GM23248 (cell line): ENCODE measurements at regions not wholly inside any gene's neighbourhood (a gene's known extent, or its start where the extent isn't known, plus 50 kb on each side); places are given as distances from the start of the nearest gene placed in this dataset.

Experiments
- DNase-seq: peaks from one replicate; pipeline ENCODE4 v3.0.0-alpha.2; 2015
- H2AFZ ChIP-seq: fragments of 200-600 bp; sonication (generic); 2 replicates; pipeline ENCODE4 v1.6.1; 2016; ENCODE audit warnings: antibody characterized with exemption
- H3F3A ChIP-seq: fragments of 200-600 bp; sonication (generic); 2 replicates; pipeline ENCODE4 v1.6.1; 2016; ENCODE audit warnings: mild to moderate bottlenecking, antibody characterized with exemption, mixed run types; ENCODE audit not compliant: insufficient read depth
- H3K27ac ChIP-seq: fragments of 200-600 bp; sonication (generic); 2 replicates; pipeline ENCODE4 v1.5.1; 2016; ENCODE audit warnings: mild to moderate bottlenecking
- H3K27me3 ChIP-seq: fragments of 200-600 bp; sonication (generic); replicated peaks from 2 replicates; pipeline ENCODE4 v1.6.1; 2016; ENCODE audit warnings: mild to moderate bottlenecking; ENCODE audit not compliant: insufficient read depth
- H3K36me3 ChIP-seq: fragments of 200-600 bp; sonication (generic); 2 replicates; pipeline ENCODE4 v1.6.1; 2016; ENCODE audit warnings: low read depth, mild to moderate bottlenecking
- H3K4me1 ChIP-seq: fragments of 200-600 bp; sonication (generic); 2 replicates; pipeline ENCODE4 v1.6.1; 2016; ENCODE audit warnings: mild to moderate bottlenecking; ENCODE audit not compliant: insufficient read depth
- H3K4me2 ChIP-seq: fragments of 200-600 bp; sonication (generic); one replicate; pipeline ENCODE4 v1.6.1; 2016; ENCODE audit warnings: mild to moderate bottlenecking; ENCODE audit not compliant: unreplicated experiment
- H3K4me3 ChIP-seq: fragments of 200-600 bp; sonication (generic); 2 replicates; pipeline ENCODE4 v1.5.1; 2016; ENCODE audit warnings: mild to moderate bottlenecking
- H3K79me2 ChIP-seq: fragments of 200-600 bp; sonication (generic); 2 replicates; pipeline ENCODE4 v1.6.1; 2016; ENCODE audit warnings: mild to moderate bottlenecking; ENCODE audit not compliant: insufficient read depth
- H3K9ac ChIP-seq: fragments of 200-600 bp; sonication (generic); 2 replicates; pipeline ENCODE4 v1.6.1; 2016; ENCODE audit warnings: mild to moderate bottlenecking
- H3K9me2 ChIP-seq: fragments of 200-600 bp; sonication (generic); 2 replicates; pipeline ENCODE4 v1.6.1; 2016; ENCODE audit warnings: mixed run types, mild to moderate bottlenecking, moderate library complexity; ENCODE audit not compliant: insufficient read depth
- H3K9me3 ChIP-seq: fragments of 200-600 bp; sonication (generic); one replicate; pipeline ENCODE4 v1.6.1; 2017; ENCODE audit warnings: low read depth
- H4K20me1 ChIP-seq: fragments of 200-600 bp; sonication (generic); 2 replicates; pipeline ENCODE4 v1.6.0; 2016; ENCODE audit not compliant: insufficient read depth
- EZH2 ChIP-seq: fragments of 200-600 bp; sonication (generic); IDR thresholded peaks from 2 replicates; pipeline ENCODE4 v1.6.1; 2018; ENCODE audit warnings: antibody characterized with exemption, mild to moderate bottlenecking; ENCODE audit not compliant: insufficient read depth, poor library complexity, severe bottlenecking
- EZH2phosphoT487 ChIP-seq: fragments of 200-600 bp; sonication (generic); IDR thresholded peaks from 2 replicates; pipeline ENCODE4 v1.6.1; 2018; ENCODE audit warnings: antibody characterized with exemption, moderate library complexity, mild to moderate bottlenecking, low read depth; ENCODE audit not compliant: insufficient read depth
- WGBS, 2 experiments: methylation state at CpG; one replicate each; pipeline ENCODE4 v1.1.6; 2015 to 2017; ENCODE audit warnings: low lambda C conversion rate in 2 of 2, low coverage in 1 of 2; ENCODE audit errors: missing lambda C conversion rate in 2 of 2; 5-methylcytosine and 5-hydroxymethylcytosine counted together
- in situ Hi-C: fragments of 300-500 bp; cut with MboI; formaldehyde crosslinking; loops from 2 replicates; pipeline ENCODE4 v1.15.0; 2020

- in situ Hi-C loops: loop anchor here (5.0 to 25.0 kb wide), 5 partner anchors 95 to 695 kb away; partner anchors contain the start of gene PDGFRA
- WGBS, 2 experiments: 49 to 54% methylated on average over 2 of the region's 2 CpGs
- peak; percentile 43 for DNase-seq
Measured at GRCh38 chr4:53707491-53707890, 116.2 kb upstream of the LNX1 start.

GRCh38 chr4:53706422-53707032, 115.2 kb upstream of the LNX1 start:
- H3K79me2 ChIP-seq: no peaks in the 10 kb centered on the region
- no peaks in the 10 kb centered on the region for H4K20me1 ChIP-seq
- peaks cover 27% of the 10 kb centered on the region for H3K4me1 ChIP-seq
- peaks cover 24% of the 10 kb centered on the region; the same call in 1 of the 2 replicates for H3F3A ChIP-seq
- no peak overlapping the region for H3K4me3 ChIP-seq
- H3K4me2 ChIP-seq: no peak overlapping the region
- TF ChIP-seq EZH2: no peak
- no peak for TF ChIP-seq EZH2phosphoT487
- DNase-seq: peak; percentile 79
- no peaks in the 10 kb centered on the region for H3K36me3 ChIP-seq
- 73 to 74% methylated on average over 8 of the region's 8 CpGs for WGBS, 2 experiments
- in situ Hi-C loops: loop anchor here (5.0 to 25.0 kb wide), 5 partner anchors 94 to 694 kb away; partner anchors contain the start of gene PDGFRA
- no peak overlapping the region for H3K9ac ChIP-seq
- H2AFZ ChIP-seq: peak overlapping the region; percentile 30; the same call in 1 of the 2 replicates
- no peaks in the 10 kb centered on the region for H3K9me3 ChIP-seq
- no peaks in the 10 kb centered on the region for H3K9me2 ChIP-seq
- H3K27me3 ChIP-seq: no peaks in the 10 kb centered on the region
- no peak overlapping the region for H3K27ac ChIP-seq

More at GRCh38 chr4:53707491-53707890, 116.2 kb upstream of the LNX1 start:
- no peak overlapping the region for H3K4me3 ChIP-seq
- peaks cover 23% of the 10 kb centered on the region for H3K4me1 ChIP-seq
- no peak overlapping the region for H3K9ac ChIP-seq
- no peaks in the 10 kb centered on the region for H3K79me2 ChIP-seq
- no peak overlapping the region for H3K4me2 ChIP-seq
- TF ChIP-seq EZH2: no peak
- no peak for TF ChIP-seq EZH2phosphoT487
- H3K9me3 ChIP-seq: no peaks in the 10 kb centered on the region
- H3F3A ChIP-seq: 0 out of 2 replicates have a peak, but pooled peaks cover 19% of the 10 kb centered on the region
- no peaks in the 10 kb centered on the region for H3K9me2 ChIP-seq
- H3K27me3 ChIP-seq: no peaks in the 10 kb centered on the region
- no peak overlapping the region for H2AFZ ChIP-seq
- H3K27ac ChIP-seq: no peak overlapping the region
- no peaks in the 10 kb centered on the region for H3K36me3 ChIP-seq
- H4K20me1 ChIP-seq: no peaks in the 10 kb centered on the region

- no peaks in the 10 kb centered on the region for H3K9me2 ChIP-seq
- H3K79me2 ChIP-seq: no peaks in the 10 kb centered on the region
- no peak overlapping the region for H3K9ac ChIP-seq
- no peak for DNase-seq
- 49 to 57% methylated on average over 4 of the region's 4 CpGs for WGBS, 2 experiments
- peaks cover 24% of the 10 kb centered on the region; the same call in 1 of the 2 replicates for H3F3A ChIP-seq
- no peaks in the 10 kb centered on the region for H3K27me3 ChIP-seq
- H2AFZ ChIP-seq: peak overlapping the region; percentile 30; the same call in 1 of the 2 replicates
- in situ Hi-C loops: loop anchor here (5.0 to 25.0 kb wide), 5 partner anchors 94 to 694 kb away; partner anchors contain the start of gene PDGFRA
- no peaks in the 10 kb centered on the region for H4K20me1 ChIP-seq
- no peaks in the 10 kb centered on the region for H3K36me3 ChIP-seq
- H3K9me3 ChIP-seq: no peaks in the 10 kb centered on the region
- TF ChIP-seq EZH2phosphoT487 (no peak), EZH2 (no peak)
- H3K4me1 ChIP-seq: peaks cover 27% of the 10 kb centered on the region
- H3K27ac ChIP-seq: no peak overlapping the region
- H3K4me3 ChIP-seq: no peak overlapping the region
- H3K4me2 ChIP-seq: no peak overlapping the region
Measured at GRCh38 chr4:53705972-53706371, 114.7 kb upstream of the LNX1 start.

GRCh38 chr4:53705151-53705764, 114.0 kb upstream of the LNX1 start:
- in situ Hi-C loops: loop anchor here (5.0 to 25.0 kb wide), 5 partner anchors 93 to 693 kb away; partner anchors contain the start of gene PDGFRA
- DNase-seq: peak; percentile 20
- Histone ChIP-seq H3K4me1 (peaks cover 27% of the 10 kb centered on the region), H3K9me3 (no peaks in the 10 kb centered on the region), H3K4me2 (no peak overlapping the region), H3K4me3 (no peak overlapping the region), H3K27ac (no peak overlapping the region), H3K36me3 (no peaks in the 10 kb centered on the region), H3K27me3 (no peaks in the 10 kb centered on the region), H3K79me2 (no peaks in the 10 kb centered on the region), H2AFZ (no peak overlapping the region), H4K20me1 (no peaks in the 10 kb centered on the region), H3K9ac (no peak overlapping the region), H3F3A (peaks cover 24% of the 10 kb centered on the region; the same call in 1 of the 2 replicates), H3K9me2 (no peaks in the 10 kb centered on the region)
- TF ChIP-seq EZH2phosphoT487 (no peak), EZH2 (no peak)
- 98 to 99% methylated on average over 3 of the region's 3 CpGs for WGBS, 2 experiments
